DND-41 (cell line): ENCODE measurements at regions not wholly inside any gene's neighbourhood (a gene's known extent, or its start where the extent isn't known, plus 50 kb on each side); places are given as distances from the start of the nearest gene placed in this dataset.

Source experiments
- ATAC-seq: fragments of 200-7000 bp; cut with Tn5 transposase; 3 replicates; pipeline ENCODE4 v1.9.1; 2021; ENCODE audit warnings: low read depth; ENCODE audit not compliant: insufficient read depth
- DNase-seq: peaks from one replicate; pipeline ENCODE4 v3.0.0-alpha.2; 2020
- H2AFZ ChIP-seq: 2 replicates; pipeline ENCODE4 v1.6.0; 2012; ENCODE audit warnings: low read depth, low read length
- H3K27ac ChIP-seq: 2 replicates; pipeline ENCODE4 v1.5.1; 2012; ENCODE audit warnings: low read length, inconsistent platforms
- H3K27me3 ChIP-seq: fragments of 200-600 bp; sonication (generic); 2 replicates; pipeline ENCODE4 v1.6.0; 2012; ENCODE audit warnings: low read length, mild to moderate bottlenecking, inconsistent platforms; ENCODE audit not compliant: insufficient read depth, poor library complexity
- H3K36me3 ChIP-seq: 2 replicates; pipeline ENCODE4 v1.5.1; 2012; ENCODE audit warnings: low read length, inconsistent platforms; ENCODE audit not compliant: insufficient read depth
- H3K4me1 ChIP-seq: 2 replicates; pipeline ENCODE4 v1.5.1; 2012; ENCODE audit warnings: mild to moderate bottlenecking, low read length; ENCODE audit not compliant: insufficient read depth
- H3K4me2 ChIP-seq: 2 replicates; pipeline ENCODE4 v1.6.0; 2012; ENCODE audit warnings: mild to moderate bottlenecking, moderate library complexity, low read length, inconsistent platforms; ENCODE audit not compliant: insufficient read depth
- H3K4me3 ChIP-seq, 2 experiments: fragments of 200-600 bp in 1 of 2; shearing (Covaris generic) in 1 of 2; 2 replicates each; pipeline ENCODE4 v1.5.1; 2012 to 2016; ENCODE audit warnings: inconsistent platforms in 2 of 2, low read length in 2 of 2, mild to moderate bottlenecking in 2 of 2, low read depth in 1 of 2, moderate library complexity in 1 of 2
- H3K79me2 ChIP-seq: 2 replicates; pipeline ENCODE4 v1.6.0; 2012; ENCODE audit warnings: low read length, inconsistent platforms; ENCODE audit not compliant: insufficient read depth
- H3K9ac ChIP-seq: 2 replicates; pipeline ENCODE4 v1.6.0; 2012; ENCODE audit warnings: low read depth, mild to moderate bottlenecking, inconsistent platforms, low read length, moderate library complexity
- H3K9me3 ChIP-seq: 2 replicates; pipeline ENCODE4 v1.5.1; 2012; ENCODE audit warnings: low read length, moderate library complexity, mild to moderate bottlenecking, inconsistent platforms; ENCODE audit not compliant: insufficient read depth, severe bottlenecking
- H4K20me1 ChIP-seq: 2 replicates; pipeline ENCODE4 v1.6.0; 2012; ENCODE audit warnings: low read length; ENCODE audit not compliant: insufficient read depth
- EZH2 ChIP-seq: IDR thresholded peaks from 3 replicates; pipeline ENCODE4 v1.6.1; 2012; ENCODE audit warnings: borderline replicate concordance, low read depth, mild to moderate bottlenecking, moderate library complexity, low read length, inconsistent platforms; ENCODE audit not compliant: severe bottlenecking
- TF ChIP-seq, protein P1 (sequence below): IDR thresholded peaks from 2 replicates; pipeline ENCODE4 v1.5.1; 2012; ENCODE audit warnings: borderline replicate concordance, low read length, moderate library complexity, mild to moderate bottlenecking; ENCODE audit not compliant: poor library complexity, severe bottlenecking; ENCODE audit errors: extremely low read depth

DNA sequence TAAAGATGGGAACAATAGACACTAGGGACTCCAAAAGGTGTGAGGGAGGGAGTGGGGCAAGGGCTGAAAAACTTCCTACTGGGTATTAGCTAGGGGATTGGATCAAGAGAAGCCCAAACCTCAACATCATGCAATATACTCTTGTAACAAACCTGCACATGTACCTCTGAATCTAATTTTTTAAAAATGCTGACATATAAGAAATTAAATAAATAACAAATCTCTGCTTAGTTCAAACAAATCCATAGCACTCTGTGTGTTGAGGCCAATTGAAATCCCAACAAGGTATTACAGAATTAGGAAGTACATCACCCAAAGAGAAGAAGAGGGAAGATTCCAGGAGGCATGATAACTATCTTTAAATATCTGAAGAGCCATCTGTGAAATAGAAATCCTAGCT, 55.4 kb upstream of the CDH20 start:
- no peak for ATAC-seq
- H3K79me2 ChIP-seq = no peaks in the 10 kb centered on the region

DNA sequence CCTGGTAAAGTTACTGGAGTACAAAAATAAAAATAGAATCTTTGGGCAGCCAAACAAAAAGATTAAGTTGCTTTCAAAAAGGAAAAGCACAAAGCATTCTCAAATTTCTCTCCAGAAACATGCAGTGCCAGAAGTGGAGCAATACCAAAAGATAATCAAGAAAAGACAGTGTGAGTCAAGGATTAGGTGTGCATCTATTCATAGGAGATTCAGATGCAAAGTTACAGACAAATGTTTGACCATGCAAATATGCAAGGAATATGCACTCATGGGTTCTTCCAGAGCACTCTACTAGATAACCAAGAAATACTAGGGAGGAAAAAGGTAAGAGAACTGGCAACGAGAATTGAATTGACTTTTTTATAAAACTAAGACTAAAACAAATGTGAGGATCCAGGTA, 51.8 kb upstream of the CDH20 start:
- Histone ChIP-seq H3K9ac (no peak overlapping the region), H4K20me1 (no peaks in the 10 kb centered on the region), H3K36me3 (no peaks in the 10 kb centered on the region), H3K9me3 (no peaks in the 10 kb centered on the region), H3K4me2 (no peak overlapping the region), H3K4me1 (no peaks in the 10 kb centered on the region), H3K27ac (no peak overlapping the region), H3K27me3 (no peaks in the 10 kb centered on the region), H2AFZ (no peak overlapping the region), H3K79me2 (no peaks in the 10 kb centered on the region), H3K4me3 (no peak overlapping the region)
- no peak for DNase-seq
- TF ChIP-seq, protein P1, sequence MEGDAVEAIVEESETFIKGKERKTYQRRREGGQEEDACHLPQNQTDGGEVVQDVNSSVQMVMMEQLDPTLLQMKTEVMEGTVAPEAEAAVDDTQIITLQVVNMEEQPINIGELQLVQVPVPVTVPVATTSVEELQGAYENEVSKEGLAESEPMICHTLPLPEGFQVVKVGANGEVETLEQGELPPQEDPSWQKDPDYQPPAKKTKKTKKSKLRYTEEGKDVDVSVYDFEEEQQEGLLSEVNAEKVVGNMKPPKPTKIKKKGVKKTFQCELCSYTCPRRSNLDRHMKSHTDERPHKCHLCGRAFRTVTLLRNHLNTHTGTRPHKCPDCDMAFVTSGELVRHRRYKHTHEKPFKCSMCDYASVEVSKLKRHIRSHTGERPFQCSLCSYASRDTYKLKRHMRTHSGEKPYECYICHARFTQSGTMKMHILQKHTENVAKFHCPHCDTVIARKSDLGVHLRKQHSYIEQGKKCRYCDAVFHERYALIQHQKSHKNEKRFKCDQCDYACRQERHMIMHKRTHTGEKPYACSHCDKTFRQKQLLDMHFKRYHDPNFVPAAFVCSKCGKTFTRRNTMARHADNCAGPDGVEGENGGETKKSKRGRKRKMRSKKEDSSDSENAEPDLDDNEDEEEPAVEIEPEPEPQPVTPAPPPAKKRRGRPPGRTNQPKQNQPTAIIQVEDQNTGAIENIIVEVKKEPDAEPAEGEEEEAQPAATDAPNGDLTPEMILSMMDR = no peak
- no peak for TF ChIP-seq EZH2
- ATAC-seq = no peak

More for the DNA sequence above, 55.4 kb upstream of the CDH20 start:
- H2AFZ ChIP-seq = no peak overlapping the region
- H3K9ac ChIP-seq = no peak overlapping the region
- H3K4me2 ChIP-seq = no peak overlapping the region
- peaks cover 3% of the 10 kb centered on the region for H3K27me3 ChIP-seq
- H3K9me3 ChIP-seq = no peaks in the 10 kb centered on the region
- H3K27ac ChIP-seq = no peak overlapping the region
- H4K20me1 ChIP-seq = no peaks in the 10 kb centered on the region
- no peaks in the 10 kb centered on the region for H3K36me3 ChIP-seq
- no peak overlapping the region for H3K4me3 ChIP-seq
- no peaks in the 10 kb centered on the region for H3K4me1 ChIP-seq
- TF ChIP-seq, protein P1 = no peak
- TF ChIP-seq EZH2 = no peak
- no peak for DNase-seq

DNA sequence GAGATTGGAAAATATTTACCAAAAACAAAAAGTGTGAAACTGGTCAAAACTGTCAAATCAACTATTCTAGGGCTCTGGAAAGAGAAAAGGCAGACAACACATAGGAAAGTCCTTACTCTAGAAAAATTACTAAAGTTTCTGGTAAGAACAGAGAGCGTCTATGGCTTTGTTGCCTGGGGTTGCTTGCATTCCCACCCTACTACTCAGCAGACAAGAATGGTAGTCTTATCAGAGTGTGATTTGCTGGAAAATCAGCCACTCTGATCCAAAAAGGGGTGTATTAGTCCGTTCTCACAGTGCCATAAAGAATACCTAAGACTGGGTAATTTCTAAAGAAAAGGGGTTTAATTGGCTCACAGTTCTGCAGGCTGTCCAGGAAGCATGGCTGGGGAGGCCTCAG, 50.3 kb upstream of the CDH20 start:
- Histone ChIP-seq H3K27me3 (no peaks in the 10 kb centered on the region), H2AFZ (no peak overlapping the region), H3K27ac (no peak overlapping the region), H3K4me1 (no peaks in the 10 kb centered on the region), H3K4me3 (no peak overlapping the region), H3K9ac (no peak overlapping the region), H3K36me3 (no peaks in the 10 kb centered on the region), H3K79me2 (no peaks in the 10 kb centered on the region), H3K9me3 (no peaks in the 10 kb centered on the region), H3K4me2 (no peak overlapping the region), H4K20me1 (no peaks in the 10 kb centered on the region)
- TF ChIP-seq, protein P1 = no peak
- no peak for TF ChIP-seq EZH2
- ATAC-seq = no peak
- DNase-seq = no peak
